DOHH2 (cell line): ENCODE measurements at regions not wholly inside any gene's neighbourhood (a gene's known extent, or its start where the extent isn't known, plus 50 kb on each side); places are given as distances from the start of the nearest gene placed in this dataset.

Experiments
- H3F3A ChIP-seq: fragments of 200-600 bp; sonication (generic), shearing (Covaris generic); 2 replicates; pipeline ENCODE4 v1.6.0; 2016; ENCODE audit warnings: antibody characterized with exemption, mild to moderate bottlenecking; ENCODE audit not compliant: control insufficient read depth, insufficient read depth
- H3K27ac ChIP-seq: fragments of 200-600 bp; sonication (generic); 2 replicates; pipeline ENCODE4 v1.5.1; 2014; ENCODE audit warnings: low read depth, mild to moderate bottlenecking, low read length, moderate library complexity
- H3K27me3 ChIP-seq: fragments of 200-600 bp; sonication (generic); 2 replicates; pipeline ENCODE4 v1.6.1; 2014; ENCODE audit warnings: mild to moderate bottlenecking, low read length, mixed read lengths; ENCODE audit not compliant: control insufficient read depth
- H3K36me3 ChIP-seq: fragments of 200-600 bp; sonication (generic); 2 replicates; pipeline ENCODE4 v1.6.1; 2014; ENCODE audit warnings: mild to moderate bottlenecking, low read length, moderate library complexity, mixed read lengths; ENCODE audit not compliant: control insufficient read depth
- H3K4me1 ChIP-seq: fragments of 200-600 bp; sonication (generic); 2 replicates; pipeline ENCODE4 v1.6.1; 2014; ENCODE audit warnings: mild to moderate bottlenecking, low read length, mixed read lengths; ENCODE audit not compliant: control insufficient read depth
- H3K4me2 ChIP-seq: fragments of 200-600 bp; sonication (generic); 2 replicates; pipeline ENCODE4 v1.6.0; 2014; ENCODE audit warnings: mild to moderate bottlenecking, low read length, moderate library complexity
- H3K4me3 ChIP-seq: fragments of 200-600 bp; sonication (generic); 2 replicates; pipeline ENCODE4 v1.5.1; 2014; ENCODE audit warnings: mild to moderate bottlenecking, low read length, mixed read lengths
- H3K79me2 ChIP-seq: fragments of 200-600 bp; sonication (generic); 2 replicates; pipeline ENCODE4 v1.6.1; 2014; ENCODE audit warnings: mild to moderate bottlenecking, low read length, mixed read lengths; ENCODE audit not compliant: control insufficient read depth
- H3K9me2 ChIP-seq: fragments of 200-600 bp; sonication (generic); replicated peaks from 2 replicates; pipeline ENCODE4 v1.6.1; 2014; ENCODE audit warnings: mild to moderate bottlenecking, low read length, mixed read lengths; ENCODE audit not compliant: control insufficient read depth
- H3K9me3 ChIP-seq: fragments of 200-600 bp; sonication (generic); 2 replicates; pipeline ENCODE4 v1.6.1; 2014; ENCODE audit warnings: antibody characterized with exemption, low read length, mixed read lengths; ENCODE audit not compliant: control insufficient read depth, insufficient read depth
- H4K20me1 ChIP-seq: fragments of 200-600 bp; sonication (generic); 2 replicates; pipeline ENCODE4 v1.6.0; 2014; ENCODE audit warnings: low read depth, mild to moderate bottlenecking, antibody characterized with exemption, low read length, moderate library complexity; ENCODE audit not compliant: control insufficient read depth, insufficient read depth
- CTCF ChIP-seq: fragments of 200-600 bp; sonication (generic); IDR thresholded peaks from one replicate; pipeline ENCODE4 v1.5.1; 2014; ENCODE audit warnings: antibody characterized with exemption, mild to moderate bottlenecking, low read depth, low read length; ENCODE audit not compliant: poor library complexity, severe bottlenecking
- EZH2phosphoT487 ChIP-seq: fragments of 200-600 bp; sonication (generic); IDR thresholded peaks from 2 replicates; pipeline ENCODE4 v1.6.1; 2017; ENCODE audit warnings: borderline replicate concordance, mild to moderate bottlenecking, antibody characterized with exemption, low read length, moderate library complexity, mixed read lengths

GRCh38 chr14:104246401-104247335 lies 108.3 kb downstream of the KIF26A start:
- Histone ChIP-seq H3K27me3 (no peaks in the 10 kb centered on the region), H3K27ac (no peak overlapping the region), H4K20me1 (no peaks in the 10 kb centered on the region), H3K36me3 (no peaks in the 10 kb centered on the region), H3K79me2 (no peaks in the 10 kb centered on the region), H3K9me2 (no peaks in the 10 kb centered on the region), H3K4me1 (no peaks in the 10 kb centered on the region; the same call in 1 of the 2 replicates), H3K9me3 (peaks cover 11% of the 10 kb centered on the region; the same call in 1 of the 2 replicates), H3F3A (no peaks in the 10 kb centered on the region), H3K4me3 (no peak overlapping the region), H3K4me2 (no peak overlapping the region)
- no peak for TF ChIP-seq EZH2phosphoT487
- TF ChIP-seq CTCF: no peak

- Histone ChIP-seq H4K20me1 (no peaks in the 10 kb centered on the region), H3K36me3 (no peaks in the 10 kb centered on the region), H3K27ac (no peak overlapping the region), H3K4me1 (no peaks in the 10 kb centered on the region), H3K9me2 (no peaks in the 10 kb centered on the region), H3K4me3 (no peak overlapping the region), H3K27me3 (no peaks in the 10 kb centered on the region), H3K9me3 (peaks cover 15% of the 10 kb centered on the region; the same call in 1 of the 2 replicates), H3F3A (no peaks in the 10 kb centered on the region), H3K79me2 (no peaks in the 10 kb centered on the region), H3K4me2 (no peak overlapping the region)
- TF ChIP-seq CTCF (no peak), EZH2phosphoT487 (no peak)
Observed at GRCh38 chr14:104247336-104248202, 109.2 kb downstream of the KIF26A start.

GRCh38 chr14:104248203-104249055 lies 110.0 kb downstream of the KIF26A start:
- Histone ChIP-seq H3K9me2 (no peaks in the 10 kb centered on the region), H3F3A (no peaks in the 10 kb centered on the region), H3K4me3 (no peak overlapping the region), H3K36me3 (no peaks in the 10 kb centered on the region), H4K20me1 (no peaks in the 10 kb centered on the region), H3K4me2 (no peak overlapping the region), H3K27me3 (no peaks in the 10 kb centered on the region), H3K4me1 (no peaks in the 10 kb centered on the region), H3K9me3 (peaks cover 16% of the 10 kb centered on the region; the same call in 1 of the 2 replicates), H3K79me2 (no peaks in the 10 kb centered on the region), H3K27ac (no peak overlapping the region)
- TF ChIP-seq EZH2phosphoT487 (no peak), CTCF (no peak)
